Spleen (tissue), 11 donors: ENCODE measurements at regions not wholly inside any gene's neighbourhood (a gene's known extent, or its start where the extent isn't known, plus 50 kb on each side); places are given as distances from the start of the nearest gene placed in this dataset.

Experiments
- DNase-seq: peaks from one replicate; pipeline ENCODE4 v3.0.0-alpha.2; 2020
- H3K27ac ChIP-seq, 8 donors: fragments of 200-600 bp; sonication (generic) in 7 of 8; 1 replicate in 4 of 8; 2 replicates in 4 of 8; pipeline versions ENCODE4 v1.5.0 to v1.8.0; 2016 to 2021; ENCODE audit warnings: inconsistent platforms in 4 of 8, mild to moderate bottlenecking in 4 of 8, moderate library complexity in 1 of 8
- H3K27me3 ChIP-seq, 7 donors: fragments of 200-600 bp; sonication (generic) in 6 of 7; replicated peaks in 1 of 7; 1 replicate in 4 of 7; 2 replicates in 3 of 7; pipeline versions ENCODE4 v1.5.0 to v1.8.0; 2016 to 2021; ENCODE audit warnings: inconsistent platforms in 3 of 7, mild to moderate bottlenecking in 1 of 7
- H3K36me3 ChIP-seq, 6 donors: fragments of 200-600 bp; sonication (generic) in 5 of 6; 1 replicate in 4 of 6; 2 replicates in 2 of 6; pipeline versions ENCODE4 v1.5.0 to v1.8.0; 2016 to 2021; ENCODE audit warnings: inconsistent platforms in 2 of 6
- H3K4me1 ChIP-seq, 6 donors: fragments of 200-600 bp; sonication (generic) in 5 of 6; 1 replicate in 3 of 6; 2 replicates in 3 of 6; pipeline versions ENCODE4 v1.5.0 to v1.8.0; 2016 to 2021; ENCODE audit warnings: inconsistent platforms in 3 of 6
- H3K4me3 ChIP-seq, 8 donors: fragments of 200-600 bp; sonication (generic) in 7 of 8; 1 replicate in 4 of 8; 2 replicates in 4 of 8; pipeline versions ENCODE4 v1.5.0 to v1.8.0; 2016 to 2021; ENCODE audit warnings: inconsistent platforms in 4 of 8, mild to moderate bottlenecking in 4 of 8, moderate library complexity in 2 of 8
- H3K9me3 ChIP-seq, 8 donors: fragments of 200-600 bp; sonication (generic) in 7 of 8; 1 replicate in 4 of 8; 2 replicates in 4 of 8; pipeline versions ENCODE4 v1.5.0 to v1.8.0; 2016 to 2021; ENCODE audit warnings: inconsistent platforms in 4 of 8
- POLR2A ChIP-seq, 3 donors: fragments of 450-650 bp; IDR thresholded peaks; one replicate each; pipeline ENCODE4 v1.5.1; 2017; ENCODE audit warnings: antibody characterized with exemption in 3 of 3, mild to moderate bottlenecking in 1 of 3
- POLR2AphosphoS5 ChIP-seq, 3 donors: sonication (generic); formaldehyde crosslinking; IDR thresholded peaks; one replicate each; pipeline ENCODE4 v1.5.1; 2017; ENCODE audit warnings: antibody characterized with exemption in 3 of 3
- WGBS, 5 donors: extraction: QIAGEN DNeasy Blood & Tissue Kit in 3 of 5; methylation state at CpG; one replicate each; pipeline versions ENCODE4 v1.1.5 to v1.1.7; 2013 to 2018; 5-methylcytosine and 5-hydroxymethylcytosine counted together
- intact Hi-C: fragments of 100-400 bp; cut with DNase I; formaldehyde crosslinking; loops from one replicate; pipeline ENCODE4 v1.15.0; 2023; ENCODE audit warnings: low total_unique reads
- TF ChIP-seq, protein P1 (sequence below), 11 experiments: fragments of 200-600 bp in 7 of 11; fragments of 450-650 bp in 4 of 11; sonication (generic) in 4 of 11; IDR thresholded peaks in 8 of 11; conservative IDR thresholded peaks in 3 of 11; 1 replicate in 7 of 11; 2 replicates in 4 of 11; pipeline versions ENCODE4 v1.4.0 to v1.8.0; 2016 to 2021; ENCODE audit warnings: antibody characterized with exemption in 11 of 11, inconsistent platforms in 4 of 11, mild to moderate bottlenecking in 1 of 11
- donor health status: healthy with polysubstance abuse.
- donor health status: DM: no; HTN: no; CAD: no; lungs with moderate emphysema.
- donor health status: DM: no; HTN: no; CAD: no.
- donor health status: Bipolar disorder and iron deficiency.
- donor health status: healthy.
- donor health status: DM: no; HTN: no; CAD: no.
- donor health status: DM: yes; HTN: yes; CAD: no.

DNA sequence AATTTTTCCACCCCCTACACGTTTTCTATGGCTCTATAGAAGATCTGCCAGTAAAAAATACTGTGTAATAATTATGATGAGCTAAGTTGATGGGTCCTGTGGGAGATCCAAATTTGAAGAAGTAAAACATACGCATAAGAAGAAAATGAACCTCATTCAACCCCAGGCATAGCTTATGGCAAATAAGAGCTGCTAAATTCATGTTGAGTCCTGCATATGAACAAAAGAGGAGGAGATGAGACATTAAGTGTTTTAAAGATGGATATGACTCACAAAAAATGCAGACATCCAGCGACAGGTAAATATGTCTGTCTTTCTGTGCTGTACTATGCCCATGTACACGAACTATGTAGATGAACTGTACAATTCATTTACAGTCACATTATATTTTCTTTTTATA is 101.9 kb downstream of the LIG4 start:
- H3K27me3 ChIP-seq, result no peaks in the 10 kb centered on the region
- no peak for TF ChIP-seq POLR2AphosphoS5 (IDR thresholded peaks at IDR 0.05)
- TF ChIP-seq, protein P1, sequence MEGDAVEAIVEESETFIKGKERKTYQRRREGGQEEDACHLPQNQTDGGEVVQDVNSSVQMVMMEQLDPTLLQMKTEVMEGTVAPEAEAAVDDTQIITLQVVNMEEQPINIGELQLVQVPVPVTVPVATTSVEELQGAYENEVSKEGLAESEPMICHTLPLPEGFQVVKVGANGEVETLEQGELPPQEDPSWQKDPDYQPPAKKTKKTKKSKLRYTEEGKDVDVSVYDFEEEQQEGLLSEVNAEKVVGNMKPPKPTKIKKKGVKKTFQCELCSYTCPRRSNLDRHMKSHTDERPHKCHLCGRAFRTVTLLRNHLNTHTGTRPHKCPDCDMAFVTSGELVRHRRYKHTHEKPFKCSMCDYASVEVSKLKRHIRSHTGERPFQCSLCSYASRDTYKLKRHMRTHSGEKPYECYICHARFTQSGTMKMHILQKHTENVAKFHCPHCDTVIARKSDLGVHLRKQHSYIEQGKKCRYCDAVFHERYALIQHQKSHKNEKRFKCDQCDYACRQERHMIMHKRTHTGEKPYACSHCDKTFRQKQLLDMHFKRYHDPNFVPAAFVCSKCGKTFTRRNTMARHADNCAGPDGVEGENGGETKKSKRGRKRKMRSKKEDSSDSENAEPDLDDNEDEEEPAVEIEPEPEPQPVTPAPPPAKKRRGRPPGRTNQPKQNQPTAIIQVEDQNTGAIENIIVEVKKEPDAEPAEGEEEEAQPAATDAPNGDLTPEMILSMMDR (IDR thresholded peaks at IDR 0.05 in 8 of 11, conservative IDR thresholded peaks at IDR 0.05 in 3 of 11), result no peak
- no peak for DNase-seq
- H3K27ac ChIP-seq, result no peak overlapping the region
- no peak overlapping the region for H3K4me3 ChIP-seq
- H3K36me3 ChIP-seq, result no peaks in the 10 kb centered on the region
- 60 to 73% (median 62%) methylated on average over 4 of the region's 4 CpGs for WGBS, 5 donors
- intact Hi-C loops, result no loop called here
- no peaks in the 10 kb centered on the region for H3K4me1 ChIP-seq
- H3K9me3 ChIP-seq, result no peaks in the 10 kb centered on the region

DNA sequence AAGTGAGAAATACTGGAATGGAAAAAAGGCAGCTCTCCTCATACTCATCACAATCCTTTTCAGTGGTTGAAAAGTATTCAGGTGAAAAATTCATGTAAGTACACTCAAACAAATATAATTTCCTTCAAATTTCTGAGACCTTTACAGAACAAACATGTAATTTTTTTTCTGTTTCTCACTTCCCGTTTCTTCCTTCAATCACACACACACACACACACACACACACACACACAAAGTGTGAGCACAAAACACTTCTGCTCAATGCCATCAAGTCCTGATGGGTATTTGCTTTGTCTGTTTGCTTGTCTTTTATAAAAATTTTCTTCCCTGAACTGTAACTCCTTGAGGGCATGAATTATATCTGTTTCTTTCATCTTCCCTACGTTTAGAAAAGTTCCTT is 110.6 kb downstream of the LIG4 start:
- DNase-seq, result no peak
- no peaks in the 10 kb centered on the region for H3K27me3 ChIP-seq
- no peaks in the 10 kb centered on the region for H3K36me3 ChIP-seq
- no peak overlapping the region for H3K4me3 ChIP-seq
- TF ChIP-seq, protein P1 (IDR thresholded peaks at IDR 0.05 in 8 of 11, conservative IDR thresholded peaks at IDR 0.05 in 3 of 11), result no peak
- TF ChIP-seq POLR2A (IDR thresholded peaks at IDR 0.05) (no peak), POLR2AphosphoS5 (IDR thresholded peaks at IDR 0.05) (no peak)
- no peaks in the 10 kb centered on the region for H3K4me1 ChIP-seq
- 33 to 42% (median 40%) methylated on average over 2 of the region's 2 CpGs for WGBS, 5 donors
- H3K27ac ChIP-seq, result no peak overlapping the region
- no peaks in the 10 kb centered on the region for H3K9me3 ChIP-seq
- intact Hi-C loops, result no loop called here

DNA sequence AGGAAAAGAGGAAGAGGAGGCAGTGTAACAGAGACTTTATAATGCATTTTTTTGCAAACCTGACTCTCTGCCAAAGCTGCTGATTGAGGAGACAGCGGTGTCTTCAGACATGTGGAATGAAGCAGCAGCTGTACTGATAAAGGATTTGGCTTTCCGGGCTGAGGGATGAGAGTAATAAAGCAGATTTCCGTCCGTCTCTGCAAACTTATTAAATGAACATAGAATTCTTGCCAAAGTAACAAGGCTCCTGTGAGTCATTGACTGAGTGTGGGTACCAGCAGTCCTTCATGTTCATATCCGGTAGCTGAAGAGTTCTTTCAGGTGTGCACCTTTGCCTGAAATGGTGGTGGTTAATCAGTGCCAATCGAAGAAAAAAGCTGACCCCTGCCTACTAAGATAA is 112.6 kb downstream of the LIG4 start:
- no peak for DNase-seq
- Histone ChIP-seq H3K36me3 (no peaks in the 10 kb centered on the region), H3K4me3 (no peak overlapping the region), H3K27ac (no peak overlapping the region), H3K27me3 (no peaks in the 10 kb centered on the region), H3K4me1 (no peaks in the 10 kb centered on the region), H3K9me3 (no peaks in the 10 kb centered on the region)
- WGBS, 5 donors, result 79 to 89% (median 81%) methylated on average over 6 of the region's 6 CpGs
- intact Hi-C loops, result no loop called here
- TF ChIP-seq, protein P1 (IDR thresholded peaks at IDR 0.05 in 8 of 11, conservative IDR thresholded peaks at IDR 0.05 in 3 of 11), result no peak
- no peak for TF ChIP-seq POLR2A (IDR thresholded peaks at IDR 0.05)
- TF ChIP-seq POLR2AphosphoS5 (IDR thresholded peaks at IDR 0.05), result no peak

DNA sequence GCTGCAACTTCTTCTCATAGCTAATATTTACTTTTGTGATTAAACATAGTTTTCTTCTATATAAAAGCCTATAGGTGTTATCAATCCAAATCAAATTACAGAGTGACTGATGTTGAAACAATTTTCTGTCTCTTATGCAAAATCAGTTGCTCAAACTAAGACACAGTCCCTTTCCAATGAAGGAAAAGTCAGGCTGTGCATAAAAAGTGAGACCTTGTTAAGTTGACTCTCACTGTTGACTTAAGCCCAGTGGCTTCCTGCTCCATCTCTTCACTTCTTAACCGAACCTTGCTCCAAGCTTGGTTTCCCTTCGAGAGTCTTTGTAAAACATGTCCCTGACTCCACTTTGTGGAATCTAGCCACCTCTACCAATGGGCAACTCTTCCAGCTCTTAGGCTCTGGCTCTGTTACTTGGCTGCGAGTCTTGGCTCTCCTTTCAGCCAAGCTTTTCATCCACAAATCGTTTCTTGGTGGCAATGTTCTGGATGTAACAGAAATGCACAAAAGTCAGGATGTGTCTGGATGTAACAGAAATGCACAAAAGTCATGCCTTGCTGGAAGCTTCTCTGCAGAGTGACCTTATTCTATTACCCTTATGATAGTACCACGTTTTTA is 118.9 kb downstream of the LIG4 start:
- Histone ChIP-seq H3K4me3 (no peak overlapping the region), H3K9me3 (no peaks in the 10 kb centered on the region), H3K36me3 (no peaks in the 10 kb centered on the region), H3K4me1 (no peaks in the 10 kb centered on the region), H3K27me3 (no peaks in the 10 kb centered on the region), H3K27ac (no peak overlapping the region)
- intact Hi-C loops, result no loop called here
- 56 to 72% (median 67%) methylated on average over 5 of the region's 5 CpGs for WGBS, 5 donors
- no peak for DNase-seq
- no peak for TF ChIP-seq POLR2A (IDR thresholded peaks at IDR 0.05)
- TF ChIP-seq POLR2AphosphoS5 (IDR thresholded peaks at IDR 0.05), result no peak
- TF ChIP-seq, protein P1 (IDR thresholded peaks at IDR 0.05 in 8 of 11, conservative IDR thresholded peaks at IDR 0.05 in 3 of 11), result no peak
